Activated T-cell treated with anti-CD3 and anti-CD28 coated beads, Interleukin-2, amount 50 U/mL, for 48 hours (primary cell): ENCODE measurements at regions not wholly inside any gene's neighbourhood (a gene's known extent, or its start where the extent isn't known, plus 50 kb on each side); places are given as distances from the start of the nearest gene placed in this dataset.

Experiments used
- DNase-seq, 2 experiments: peaks; one replicate each; pipeline ENCODE4 v3.0.0-alpha.2; 2020

DNA sequence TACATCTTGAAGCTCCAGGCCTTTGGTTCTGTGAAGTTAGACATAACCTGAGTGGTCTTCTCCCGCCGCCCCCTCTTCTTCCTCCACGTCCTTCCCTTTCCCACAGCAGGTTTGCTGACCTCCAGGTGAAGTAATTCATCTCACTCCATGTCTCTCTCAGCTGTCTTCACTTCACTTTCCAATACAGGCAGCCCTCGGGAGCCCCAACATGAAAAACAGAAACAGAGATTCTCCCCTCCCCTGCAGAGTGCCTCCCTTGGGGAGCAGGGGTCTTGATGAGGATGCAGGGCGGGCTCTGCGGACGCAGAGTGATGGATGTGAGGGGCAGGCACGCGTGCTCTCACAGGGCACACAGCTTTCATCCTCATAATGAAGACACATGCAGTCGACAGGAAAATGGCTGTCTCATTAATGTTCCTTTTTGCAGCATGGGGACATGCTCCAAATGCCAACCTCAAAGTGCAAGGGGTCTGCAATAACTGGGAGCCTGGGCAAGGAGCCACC, 95.6 kb downstream of the GPAM start:
- DNase-seq, result no peak

DNA sequence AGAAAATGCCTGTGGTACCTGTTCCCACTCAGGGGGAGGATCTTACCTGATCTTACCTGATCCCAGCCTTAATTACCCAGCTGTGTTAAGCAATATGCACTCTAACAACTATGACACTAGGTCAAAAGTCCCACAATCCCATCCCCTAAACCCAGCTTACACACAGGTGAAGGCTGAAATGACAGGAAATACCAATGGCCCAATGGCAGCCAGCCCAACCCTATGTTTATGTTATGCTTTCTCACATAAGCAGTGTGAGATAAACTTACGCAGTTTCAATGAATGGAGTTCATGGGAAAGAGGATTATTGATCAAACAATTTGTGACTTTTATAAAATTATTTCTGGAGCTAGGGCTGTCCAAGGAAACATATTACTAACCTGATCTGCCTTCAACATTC, 91.9 kb downstream of the GPAM start:
- no peak for DNase-seq

DNA sequence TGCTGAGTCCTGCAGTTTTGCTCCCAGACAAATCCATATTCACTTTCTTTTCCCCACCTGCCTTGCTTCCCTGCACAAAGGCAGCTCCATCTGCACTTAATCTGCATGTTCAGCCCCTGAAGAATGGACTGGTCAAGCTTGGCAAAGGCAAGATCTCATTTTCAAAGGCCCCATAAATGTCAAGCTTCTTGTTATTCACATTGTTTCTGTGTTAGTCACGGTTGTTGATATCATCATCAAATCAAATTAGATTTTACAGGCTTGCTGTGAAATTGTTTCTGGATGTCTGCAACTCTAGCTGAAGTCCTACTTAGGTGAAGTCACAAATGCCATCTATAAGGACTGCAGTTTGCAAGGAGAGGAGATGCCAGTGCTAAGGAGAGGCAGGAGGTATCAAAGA, 91.0 kb downstream of the GPAM start:
- DNase-seq, result no peak

DNA sequence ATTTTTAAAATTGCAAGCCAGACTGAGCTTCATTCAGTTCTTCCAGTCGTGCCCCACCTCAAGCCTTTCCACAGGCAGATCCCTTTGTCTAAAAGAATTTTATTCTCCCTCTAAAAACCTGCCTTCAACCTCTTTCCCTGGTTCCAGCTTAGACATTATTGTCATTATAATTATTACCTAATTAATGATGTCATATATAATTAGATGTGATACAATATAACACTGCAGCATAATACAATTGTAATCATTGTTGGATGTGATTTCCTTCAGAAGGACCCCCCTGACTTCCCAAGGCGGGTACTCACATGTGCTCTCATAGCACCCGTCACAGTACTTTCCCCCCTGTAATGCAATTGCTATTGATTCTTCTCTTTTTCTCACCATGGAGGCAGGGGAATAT, 88.6 kb downstream of the GPAM start:
- no peak for DNase-seq

DNA sequence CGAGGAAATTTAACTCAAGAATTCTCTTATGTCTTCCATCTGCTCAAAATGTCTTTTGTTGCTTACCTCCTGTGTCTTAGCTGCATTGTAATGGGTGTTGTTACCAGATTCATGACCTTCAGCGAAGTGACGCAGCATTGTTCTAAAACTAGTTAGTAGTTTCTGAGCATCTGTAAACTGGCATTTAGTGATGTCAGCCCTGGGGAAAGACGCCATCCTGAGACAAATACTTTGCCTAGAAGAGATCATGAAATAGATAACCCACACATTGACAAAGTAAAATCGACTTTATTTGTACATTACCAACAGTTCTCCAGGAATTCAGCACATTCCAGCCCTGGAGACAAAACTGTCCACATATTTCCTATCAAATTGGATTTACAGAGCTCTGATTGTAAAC, 87.8 kb downstream of the GPAM start:
- no peak for DNase-seq

DNA sequence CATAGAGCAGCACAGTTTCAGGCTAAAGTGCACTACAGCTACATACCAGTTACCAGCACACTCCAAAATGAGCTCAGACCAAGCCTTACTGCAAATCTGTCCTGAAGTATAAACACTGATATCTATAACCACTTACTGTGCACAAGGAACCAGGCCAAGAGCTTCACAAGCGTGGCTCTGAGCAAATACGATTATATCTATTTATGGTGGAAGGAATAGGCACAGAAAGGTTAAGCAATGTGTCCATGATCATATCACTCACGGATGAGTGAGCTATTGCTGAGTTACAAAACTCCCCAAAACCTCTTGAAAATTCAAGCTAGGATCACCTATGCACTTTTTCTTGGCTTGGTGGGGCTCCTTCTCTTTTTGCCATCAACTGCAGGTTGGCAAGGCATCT, 84.9 kb downstream of the GPAM start:
- DNase-seq, result no peak
